Amygdala (tissue), 56 donors: ENCODE measurements at regions not wholly inside any gene's neighbourhood (a gene's known extent, or its start where the extent isn't known, plus 50 kb on each side); places are given as distances from the start of the nearest gene placed in this dataset.

Experiments
- DNase-seq, 56 donors: peaks; one replicate each; lab custom pipeline; 2025; lab: John Stamatoyannopoulos, UW

- no peak for DNase-seq
Measured at GRCh38 chr10:78996792-78997129, 72.0 kb upstream of the ZMIZ1 start.

DNA sequence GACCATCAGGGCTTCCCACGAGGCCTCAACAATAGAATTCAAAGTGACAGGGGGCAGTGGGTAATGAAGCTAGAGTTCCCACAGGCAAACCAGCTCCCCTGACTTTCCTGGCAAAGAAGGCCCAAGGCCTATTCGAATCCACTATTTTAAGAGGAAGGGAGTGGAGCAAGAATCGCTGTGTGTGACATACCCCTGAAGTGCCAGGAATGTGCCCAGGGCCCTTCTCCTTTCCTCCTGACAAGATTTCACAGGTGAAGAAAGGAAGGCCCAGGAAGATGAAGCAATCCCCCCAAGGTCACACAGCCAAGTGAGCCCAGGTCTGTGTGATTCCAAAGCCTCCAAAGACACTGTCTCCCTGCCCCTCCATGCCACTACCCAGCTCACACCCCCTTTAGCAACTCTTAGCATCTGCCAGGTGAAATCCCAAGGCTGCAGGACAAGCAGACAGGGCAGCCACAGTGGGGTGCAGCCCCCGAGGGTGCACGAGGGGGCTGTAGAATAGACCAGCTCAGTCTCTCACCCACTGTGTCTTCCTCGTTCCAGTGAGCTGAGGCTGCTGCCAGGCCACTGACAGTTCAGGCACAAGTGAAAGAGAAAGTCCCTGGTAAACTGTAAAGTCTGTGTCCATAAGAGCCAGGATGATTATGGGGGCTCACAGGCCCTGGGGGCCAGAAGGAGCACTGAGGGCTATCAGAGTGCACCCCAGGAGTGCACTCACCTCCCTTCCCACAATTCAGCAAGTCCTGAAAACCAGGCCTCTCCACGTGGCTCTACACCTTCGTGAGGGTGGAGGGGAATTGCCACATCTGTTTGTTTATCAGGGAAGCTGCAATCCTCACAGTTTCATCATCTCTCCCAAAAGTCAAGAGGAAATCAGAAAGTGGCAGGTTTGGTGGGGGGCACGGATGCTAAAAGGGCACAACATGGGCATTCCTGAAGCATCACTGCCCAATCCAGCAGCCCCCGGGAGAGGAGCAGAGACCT lies 70.8 kb upstream of the ZMIZ1 start:
- no peak for DNase-seq

DNA sequence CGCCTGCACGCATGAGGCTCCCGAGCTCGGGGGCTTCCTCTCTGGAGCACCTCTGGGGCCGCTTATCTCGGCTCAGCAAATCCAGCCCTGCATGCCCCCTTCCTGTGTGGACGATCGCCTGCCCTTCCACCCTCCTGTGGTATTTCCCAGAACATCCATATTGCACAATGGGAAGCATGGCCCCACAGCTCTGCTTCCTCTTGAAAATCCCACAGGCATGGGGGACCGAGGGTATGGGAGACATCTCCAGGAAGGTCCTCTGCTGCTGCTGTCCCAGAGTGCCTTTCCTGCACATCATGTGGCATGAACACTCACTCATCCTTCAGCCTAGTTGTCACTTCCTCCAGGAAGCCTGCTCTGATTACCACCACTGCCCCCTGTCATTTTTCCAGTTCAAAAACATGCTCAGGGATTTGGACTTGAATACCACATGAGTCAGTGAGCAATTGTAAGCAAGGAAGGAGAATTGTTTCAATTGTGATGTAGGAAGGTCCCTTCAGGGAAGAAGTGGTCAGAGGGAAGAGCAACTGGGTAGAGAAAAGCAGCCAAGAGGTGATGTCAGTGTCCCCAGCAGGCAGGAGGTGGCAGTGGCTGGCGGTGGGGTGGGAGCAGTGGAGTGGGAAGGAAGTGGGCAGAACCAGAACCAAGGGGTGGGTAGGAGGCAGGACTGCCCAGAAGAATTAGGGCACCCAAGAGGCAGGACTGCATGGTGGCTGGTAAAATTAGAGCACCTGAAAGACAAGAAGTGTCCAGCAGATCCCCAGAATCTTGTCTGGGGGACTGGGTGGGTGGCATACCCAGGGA lies 67.5 kb upstream of the ZMIZ1 start:
- no peak for DNase-seq

DNA sequence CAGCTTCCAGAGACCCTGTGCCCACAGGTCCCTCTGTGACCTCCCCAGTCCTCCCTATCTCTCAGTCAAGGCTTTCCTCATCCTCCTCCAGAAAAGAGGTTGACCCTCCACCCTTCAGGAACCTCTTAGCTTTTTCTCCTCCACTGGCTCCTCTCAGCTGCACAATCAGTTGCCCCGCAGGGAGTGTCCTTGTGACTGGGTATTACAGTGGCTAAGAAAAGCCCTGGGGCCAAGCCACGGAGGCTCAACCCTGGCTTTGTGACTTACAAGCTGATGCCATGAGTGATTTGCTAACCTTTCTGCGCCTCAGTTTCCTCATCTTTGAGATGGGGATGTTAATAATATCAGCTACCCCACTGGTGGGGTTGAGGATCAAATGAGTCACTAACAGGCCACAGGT lies 66.4 kb upstream of the ZMIZ1 start:
- no peak for DNase-seq

DNA sequence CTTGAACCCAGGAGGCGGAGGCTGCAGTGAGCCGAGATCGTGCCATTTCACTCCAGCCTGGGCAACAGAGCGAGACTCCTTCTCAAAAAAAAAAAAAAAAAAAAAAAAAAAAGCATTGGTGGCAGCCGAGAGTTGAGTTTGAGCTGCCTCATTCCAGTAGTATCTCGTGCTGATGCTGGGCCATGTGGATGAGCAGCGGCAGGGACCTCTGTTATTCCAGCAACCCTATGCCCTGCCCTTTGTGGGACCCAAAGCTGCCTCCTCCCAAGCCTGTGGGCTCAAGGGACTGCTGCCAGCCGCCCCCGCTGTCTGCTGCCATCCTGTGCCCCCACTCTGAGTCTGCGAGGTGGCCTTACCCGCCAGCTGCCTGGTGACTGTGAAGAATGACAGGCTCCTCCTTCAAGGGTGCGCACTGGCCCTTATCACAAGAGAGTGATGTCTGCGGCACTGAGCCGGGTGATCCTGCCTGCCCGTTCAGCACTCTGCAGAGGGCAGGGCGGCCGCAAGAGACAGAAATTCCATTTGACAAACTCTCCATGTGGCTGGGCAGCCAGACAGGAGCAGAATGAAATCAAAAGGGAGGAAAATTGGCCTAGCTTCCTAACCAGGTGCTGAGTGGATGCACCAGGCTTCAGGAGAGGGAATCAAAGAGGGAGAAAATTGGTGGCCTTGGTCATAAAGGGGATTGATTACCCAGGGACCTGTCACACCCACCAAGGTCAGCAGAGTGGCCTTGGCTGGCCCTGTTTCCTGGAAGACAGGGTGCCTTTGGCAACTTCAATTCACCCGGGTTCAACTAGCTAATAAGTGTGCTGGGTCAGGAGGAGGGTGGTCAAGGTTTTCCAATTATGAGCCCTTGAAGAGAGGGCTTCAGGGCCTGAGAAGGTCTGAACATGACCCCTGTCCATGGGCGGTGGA lies 65.3 kb upstream of the ZMIZ1 start:
- no peak for DNase-seq

DNA sequence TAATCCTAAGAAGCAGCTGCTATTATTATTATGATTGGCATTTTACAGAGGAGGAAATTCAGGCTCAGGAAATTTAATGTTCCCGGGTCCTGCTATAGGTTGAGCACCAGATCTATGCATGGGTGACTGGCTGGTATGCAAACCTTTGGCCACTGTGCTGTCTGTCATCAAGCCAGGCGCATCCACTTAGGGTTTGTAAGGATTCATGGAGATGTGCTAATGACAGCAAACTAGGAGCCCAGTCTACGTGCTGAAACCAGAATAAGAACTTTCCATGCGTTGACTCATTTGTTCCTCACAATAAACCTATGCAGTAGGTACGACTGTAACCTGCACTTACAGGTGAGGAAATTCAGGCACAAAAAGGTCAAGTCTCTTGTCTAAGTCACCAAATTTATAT lies 64.5 kb upstream of the ZMIZ1 start:
- DNase-seq: no peak

GRCh38 chr10:79005126-79005810 lies 63.5 kb upstream of the ZMIZ1 start:
- no peak for DNase-seq

- DNase-seq: no peak
Measured at GRCh38 chr10:79007018-79007417, 61.7 kb upstream of the ZMIZ1 start.

- DNase-seq: peak in 4 of 56 donors; percentile 4 to 23 (median 18)
Measured at GRCh38 chr10:79007421-79008319, 61.1 kb upstream of the ZMIZ1 start.

DNA sequence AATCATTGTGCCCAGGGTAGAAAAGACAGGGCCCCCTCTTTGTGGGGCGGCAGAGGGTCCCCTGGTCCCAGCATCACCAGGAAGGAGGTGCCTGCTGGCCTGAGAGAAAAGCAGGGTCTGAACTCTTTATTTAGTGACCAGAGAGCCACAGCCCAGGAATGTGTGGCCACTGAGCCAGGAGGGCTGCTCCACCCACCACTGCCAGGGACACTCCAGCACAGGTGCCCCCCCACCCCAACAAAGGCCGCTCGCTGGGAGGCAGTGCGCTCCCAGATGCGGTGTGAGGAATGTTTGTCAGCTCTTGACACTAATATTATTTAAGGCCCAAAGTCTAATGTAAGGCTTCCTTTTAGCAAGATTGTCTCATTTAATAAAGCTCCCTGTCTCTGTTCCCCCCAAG lies 59.6 kb upstream of the ZMIZ1 start:
- no peak for DNase-seq

DNA sequence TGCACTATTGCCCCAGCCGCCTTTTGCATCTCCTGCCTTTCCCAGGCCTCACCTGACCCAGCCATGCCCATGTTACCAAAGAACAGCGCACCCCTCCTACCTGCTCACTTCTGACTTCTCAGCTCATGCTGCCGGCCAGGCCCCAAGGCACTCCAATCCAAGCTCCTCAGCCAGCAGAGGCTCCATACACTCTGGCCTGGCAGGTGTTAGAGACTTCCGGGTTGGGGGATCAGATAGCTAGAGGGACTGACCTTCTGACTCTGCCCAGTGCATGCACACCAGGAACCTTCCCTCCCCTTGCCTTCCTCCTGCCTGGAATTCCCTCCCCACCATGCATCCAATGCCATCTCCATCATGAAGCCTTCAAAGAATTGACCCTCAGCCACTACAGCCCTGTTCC lies 56.2 kb upstream of the ZMIZ1 start:
- no peak for DNase-seq

DNA sequence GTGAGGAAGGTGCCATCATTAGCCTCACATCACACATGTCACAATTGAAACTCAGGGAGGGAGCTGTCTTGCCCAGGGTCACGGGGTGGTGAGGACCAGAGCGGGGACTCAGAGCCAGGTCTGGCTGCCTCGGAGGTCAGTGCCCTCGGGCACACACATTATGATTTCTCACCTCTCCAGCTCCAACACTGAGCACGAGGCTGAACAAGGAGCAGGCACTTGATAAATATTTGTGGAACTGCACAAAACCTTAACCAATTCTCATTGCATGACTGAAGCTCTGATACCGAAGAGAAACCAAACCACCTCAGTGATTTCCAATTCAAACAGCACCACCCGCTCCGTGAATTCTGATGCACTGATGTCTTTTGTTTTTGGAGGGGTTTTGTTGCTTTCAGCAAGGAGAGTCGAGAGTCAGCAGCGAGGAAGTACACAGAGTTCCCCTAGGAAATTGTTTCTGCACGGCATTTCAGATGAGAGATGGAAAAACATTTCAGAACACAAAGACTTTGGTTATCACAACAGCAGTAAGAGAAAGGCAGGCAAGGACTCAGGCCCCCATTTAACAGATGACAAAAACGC lies 55.3 kb upstream of the ZMIZ1 start:
- no peak for DNase-seq

- peak in 25 of 56 donors; percentile 13 to 79 (median 38) for DNase-seq
Measured at GRCh38 chr10:79014796-79015195, 54.0 kb upstream of the ZMIZ1 start.

- DNase-seq: no peak
Measured at GRCh38 chr10:79017882-79018520, 50.8 kb upstream of the ZMIZ1 start.

DNA sequence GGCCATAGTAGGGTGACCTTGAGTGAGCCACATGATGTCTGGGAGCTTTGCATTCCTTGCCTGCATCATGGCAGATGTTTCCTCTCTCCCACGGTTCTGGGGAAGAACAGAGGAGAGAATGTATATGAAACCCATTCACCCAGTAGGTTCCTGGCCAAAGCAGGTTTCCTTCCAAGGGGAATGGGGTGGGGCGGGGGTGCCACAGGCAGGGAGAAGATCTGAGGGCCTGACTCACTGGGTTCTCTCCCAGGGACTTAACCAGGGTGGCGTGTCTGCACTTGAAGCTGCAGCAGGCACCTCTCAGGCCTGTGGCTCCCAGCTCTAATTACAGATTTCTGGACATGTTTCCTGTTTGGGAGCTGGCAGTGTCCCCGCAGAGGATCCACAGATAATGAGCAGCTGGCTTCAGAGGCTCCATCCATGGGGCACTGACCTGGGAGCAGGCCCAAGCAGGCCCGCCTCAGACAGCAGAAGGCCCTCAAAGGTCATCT lies 50.2 kb upstream of the ZMIZ1 start:
- no peak for DNase-seq
